HepG2 (cell line): ENCODE measurements at regions not wholly inside any gene's neighbourhood (a gene's known extent, or its start where the extent isn't known, plus 50 kb on each side); places are given as distances from the start of the nearest gene placed in this dataset.

Source experiments
- ATAC-seq: fragments of 200-7000 bp; cut with Tn5 transposase; 3 replicates; pipeline ENCODE4 v1.9.1; 2020; ENCODE audit warnings: mild to moderate bottlenecking, moderate library complexity
- BruUV-seq: library from RNA; stranded (reverse); fragments of 400-500 nt; replicated peaks from 2 replicates; lab custom pipeline; 2021; lab: Mats Ljungman, UMichigan
- CTCF ChIA-PET: fragments of 300-600 bp; formaldehyde crosslinking; extraction: SDS; loops from one replicate; lab custom pipeline; 2021; ENCODE audit warnings: low total read pairs, inconsistent platforms, low intra/inter-chr PET ratio; lab: Yijun Ruan, JAX
- POLR2A ChIA-PET: fragments of 350-600 bp; sonication (Branson Sonifier 250); formaldehyde crosslinking; loops from one replicate; lab custom pipeline; 2020; ENCODE audit warnings: antibody characterized with exemption, inconsistent platforms; lab: Yijun Ruan, JAX
- DNase-seq: peaks from one replicate; pipeline ENCODE4 v3.0.0-alpha.2; 2015; ENCODE audit warnings: low spot score
- FAIRE-seq: peaks from 3 replicates; lab custom pipeline; 2011; peaks lifted over from hg19 to GRCh38; lab: Jason Lieb, UNC
- H2AFZ ChIP-seq: one replicate; pipeline ENCODE4 v1.6.1; 2011; ENCODE audit warnings: low read length, inconsistent platforms
- H3K27ac ChIP-seq: fragments of 300-600 bp; 3 replicates; pipeline ENCODE4 v1.8.0; 2011; ENCODE audit warnings: mixed run types, mild to moderate bottlenecking, mixed read lengths, low read length, inconsistent platforms; ENCODE audit not compliant: insufficient read depth; ENCODE audit errors: extremely low read length
- H3K27me3 ChIP-seq, 2 experiments: fragments of 200-600 bp in 1 of 2; 2 replicates in 1 of 2; 3 replicates in 1 of 2; pipeline versions ENCODE4 v1.6.0 to v1.8.0; 2011; ENCODE audit warnings: low read length in 2 of 2, mild to moderate bottlenecking in 2 of 2, moderate library complexity in 2 of 2, inconsistent platforms in 1 of 2; ENCODE audit not compliant: insufficient read depth in 2 of 2, control insufficient read depth in 1 of 2
- H3K36me3 ChIP-seq, 2 experiments: fragments of 200-600 bp in 1 of 2; replicated peaks in 1 of 2; 2 replicates in 1 of 2; 3 replicates in 1 of 2; pipeline versions ENCODE4 v1.5.1 to v1.8.0; 2011; ENCODE audit warnings: low read length in 2 of 2, inconsistent platforms in 1 of 2; ENCODE audit not compliant: insufficient read depth in 2 of 2, control insufficient read depth in 1 of 2
- H3K4me1 ChIP-seq: 2 replicates; pipeline ENCODE4 v1.5.1; 2012; ENCODE audit warnings: low read length, inconsistent platforms; ENCODE audit not compliant: insufficient read depth
- H3K4me2 ChIP-seq: 2 replicates; pipeline ENCODE4 v1.6.0; 2011; ENCODE audit warnings: low read depth, low read length, inconsistent platforms
- H3K4me3 ChIP-seq, 3 experiments: fragments of 200-600 bp in 1 of 3; sonication (generic), shearing (Covaris generic) in 1 of 3; replicated peaks in 1 of 3; 2 replicates each; pipeline ENCODE4 v1.5.1; 2011 to 2016; ENCODE audit warnings: low read length in 3 of 3, inconsistent platforms in 2 of 3, low read depth in 2 of 3, mild to moderate bottlenecking in 2 of 3, control low read depth in 1 of 3, mixed read lengths in 1 of 3; ENCODE audit not compliant: insufficient read depth in 1 of 3
- H3K79me2 ChIP-seq: one replicate; pipeline ENCODE4 v1.6.1; 2011; ENCODE audit warnings: low read length, inconsistent platforms; ENCODE audit not compliant: insufficient read depth
- H3K9ac ChIP-seq: 2 replicates; pipeline ENCODE4 v1.6.0; 2011; ENCODE audit warnings: mild to moderate bottlenecking, low read depth, low read length, inconsistent platforms; ENCODE audit not compliant: insufficient read depth
- H3K9me3 ChIP-seq: 2 replicates; pipeline ENCODE4 v1.5.1; 2012; ENCODE audit warnings: mild to moderate bottlenecking, low read length
- H4K20me1 ChIP-seq: 2 replicates; pipeline ENCODE4 v1.6.0; 2011; ENCODE audit warnings: inconsistent platforms, mild to moderate bottlenecking, low read length, moderate library complexity; ENCODE audit not compliant: insufficient read depth
- HNRNPK ChIP-seq: fragments of 200-400 bp; formaldehyde crosslinking; IDR thresholded peaks from 2 replicates; pipeline ENCODE4 v1.6.1; 2018; ENCODE audit warnings: low read length, low read depth, moderate library complexity, mild to moderate bottlenecking; ENCODE audit not compliant: poor library complexity, severe bottlenecking
- ZNF101 ChIP-seq: sonication (generic); formaldehyde crosslinking; IDR thresholded peaks from 2 replicates; pipeline ENCODE4 v1.4.0; 2020; ENCODE audit warnings: mild to moderate bottlenecking, low read depth, missing genetic modification reagents, borderline replicate concordance
- ZNF17 ChIP-seq: sonication (generic); formaldehyde crosslinking; IDR thresholded peaks from 2 replicates; pipeline ENCODE4 v1.5.0; 2020; ENCODE audit warnings: mild to moderate bottlenecking, missing genetic modification reagents
- ZNF543 ChIP-seq: sonication (generic); formaldehyde crosslinking; IDR thresholded peaks from 2 replicates; pipeline ENCODE4 v1.4.0; 2020; ENCODE audit warnings: mild to moderate bottlenecking, missing genetic modification reagents
- ZNF598 ChIP-seq: sonication (generic); formaldehyde crosslinking; IDR thresholded peaks from 2 replicates; pipeline ENCODE4 v1.5.1; 2020; ENCODE audit warnings: mild to moderate bottlenecking, missing genetic modification reagents, borderline replicate concordance
- ZNF761 ChIP-seq: sonication (generic); formaldehyde crosslinking; conservative IDR thresholded peaks from 2 replicates; pipeline ENCODE4 v1.4.0; 2020; ENCODE audit warnings: mild to moderate bottlenecking, missing genetic modification reagents
- WGBS: methylation state at CpG from one replicate; pipeline ENCODE4 v1.1.6; 2017; ENCODE audit warnings: low lambda C conversion rate; 5-methylcytosine and 5-hydroxymethylcytosine counted together
- in situ Hi-C: cut with HindIII; loops from 2 replicates; pipeline ENCODE4 v1.10.0; 2017; ENCODE audit warnings: low pct_unique_long_range_greater_than_20kb; ENCODE audit not compliant: extremely low pct_ligation_motif_present
- intact Hi-C: fragments of 100-400 bp; cut with micrococcal nuclease; formaldehyde crosslinking; loops from one replicate; pipeline ENCODE4 v1.10.0; 2022; ENCODE audit not compliant: unreplicated experiment

GRCh38 chr10:132485391-132485790 is 52.2 kb upstream of the INPP5A start:
- Histone ChIP-seq H4K20me1 (no peaks in the 10 kb centered on the region), H3K4me3 (no peak overlapping the region), H3K9me3 (no peaks in the 10 kb centered on the region), H3K36me3 (no peaks in the 10 kb centered on the region), H3K4me1 (no peaks in the 10 kb centered on the region), H3K79me2 (no peaks in the 10 kb centered on the region), H3K27ac (no peak overlapping the region), H3K27me3 (peaks cover 15 to 69% of the 10 kb centered on the region in 2 experiments), H2AFZ (no peak overlapping the region), H3K4me2 (no peak overlapping the region), H3K9ac (no peak overlapping the region)
- ChIA-PET CTCF (no interaction called here), POLR2A (no interaction called here)
- no TSS peak for BruUV-seq
- FAIRE-seq, result no peak
- intact Hi-C loops (no loop called here), in situ Hi-C loops (no loop called here)
- no peak for DNase-seq
- no peak for ATAC-seq
- no peak for TF ChIP-seq ZNF543 (CRISPR knock-in tag)
- 30% methylated on average over 2 of the region's 10 CpGs for WGBS

GRCh38 chr10:132486539-132487121 is 51.0 kb upstream of the INPP5A start:
- no peak for TF ChIP-seq ZNF761
- TF ChIP-seq ZNF598, result no peak
- TF ChIP-seq HNRNPK, result no peak
- no peak for TF ChIP-seq ZNF101 (CRISPR knock-in tag)
- TF ChIP-seq ZNF17, result no peak
- Histone ChIP-seq H3K79me2 (no peaks in the 10 kb centered on the region), H3K4me2 (no peak overlapping the region), H2AFZ (no peak overlapping the region), H3K4me1 (no peaks in the 10 kb centered on the region), H3K27ac (no peak overlapping the region), H4K20me1 (no peaks in the 10 kb centered on the region), H3K27me3 (peaks cover 15 to 61% of the 10 kb centered on the region in 2 experiments), H3K36me3 (no peaks in the 10 kb centered on the region), H3K9ac (no peak overlapping the region), H3K4me3 (no peak overlapping the region), H3K9me3 (no peaks in the 10 kb centered on the region)
- in situ Hi-C loops, result no loop called here
- ChIA-PET POLR2A (no interaction called here), CTCF (no interaction called here)
- intact Hi-C loops, result no loop called here
- ATAC-seq, result no peak; the same call in 2 of the 3 replicates
- DNase-seq, result no peak
- WGBS, result 67% methylated on average over 15 of the region's 24 CpGs
- no peak for FAIRE-seq
- no TSS peak for BruUV-seq
